Fibroblast of lung (primary cell): ENCODE measurements at regions not wholly inside any gene's neighbourhood (a gene's known extent, or its start where the extent isn't known, plus 50 kb on each side); places are given as distances from the start of the nearest gene placed in this dataset.

Experiments used
- CTCF ChIP-seq, 2 donors: IDR thresholded peaks in 1 of 2; conservative IDR thresholded peaks in 1 of 2; 1 replicate in 1 of 2; 2 replicates in 1 of 2; pipeline ENCODE4 v1.5.1; 2011 to 2012; ENCODE audit warnings: low read length in 2 of 2, control low read depth in 1 of 2, inconsistent platforms in 1 of 2, low read depth in 1 of 2, mild to moderate bottlenecking in 1 of 2
- EZH2 ChIP-seq: IDR thresholded peaks from 2 replicates; pipeline ENCODE4 v1.5.1; 2012; ENCODE audit warnings: low read length, control low read depth, mild to moderate bottlenecking; ENCODE audit errors: missing control alignments

DNA sequence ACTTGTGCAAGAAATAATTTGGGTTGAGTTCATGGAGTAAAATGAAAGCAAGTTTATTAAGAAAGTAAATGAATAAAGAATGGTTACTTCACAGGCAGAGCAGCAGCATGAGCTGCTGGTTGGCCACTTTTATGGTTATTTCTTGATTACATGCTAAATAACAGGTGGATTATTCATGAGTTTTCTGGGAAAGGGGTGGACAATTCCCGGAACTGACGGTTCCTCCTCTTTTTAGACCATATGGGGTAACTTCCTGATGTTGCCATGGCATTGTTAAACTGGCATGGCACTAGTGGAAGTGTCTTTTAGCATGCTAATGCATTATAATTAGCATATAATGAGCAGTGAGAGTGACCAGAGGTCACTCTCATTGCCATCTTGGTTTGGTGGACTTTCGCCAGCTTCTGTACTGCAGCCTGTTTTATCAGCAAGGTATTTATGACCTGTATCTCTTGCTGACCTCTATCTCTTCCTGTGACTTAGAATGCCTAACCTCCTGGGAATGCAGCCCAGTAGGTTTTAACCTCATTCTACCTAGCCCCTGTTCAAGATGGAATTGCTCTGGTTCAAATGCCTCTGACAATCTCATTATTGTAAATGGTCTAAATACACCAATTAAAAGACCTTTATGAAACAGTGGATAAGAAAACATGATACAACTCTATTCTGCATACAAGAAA is 114.1 kb upstream of the FIGN start:
- TF ChIP-seq CTCF (conservative IDR thresholded peaks at IDR 0.05 in 1 of 2, IDR thresholded peaks at IDR 0.05 in 1 of 2; ENCODE audit: low read depth in 1 of 2, low read length in 2 of 2) (no peak), EZH2 (no peak)
